Neural crest cell (in vitro differentiated cells): ENCODE measurements at regions not wholly inside any gene's neighbourhood (a gene's known extent, or its start where the extent isn't known, plus 50 kb on each side); places are given as distances from the start of the nearest gene placed in this dataset.
A peak's percentile ranks its signal among the peaks of the same experiment; 100 is the strongest.

Experiments
- DNase-seq: peaks from one replicate; pipeline ENCODE4 v3.0.0; 2021; ENCODE audit warnings: low read depth, mixed read lengths, low spot score
- H3K27ac Mint-ChIP-seq: one replicate; pipeline ENCODE4 v1.8.0; 2021; ENCODE audit warnings: mild to moderate bottlenecking, mixed read lengths; ENCODE audit not compliant: unreplicated experiment
- H3K27me3 Mint-ChIP-seq: 2 replicates; pipeline ENCODE4 v1.8.0; 2021; ENCODE audit warnings: low read depth, mild to moderate bottlenecking, mixed read lengths
- H3K36me3 Mint-ChIP-seq: 2 replicates; pipeline ENCODE4 v1.8.0; 2021; ENCODE audit warnings: low read depth, mild to moderate bottlenecking, mixed read lengths
- H3K4me1 Mint-ChIP-seq: 2 replicates; pipeline ENCODE4 v1.8.0; 2021; ENCODE audit warnings: mixed read lengths
- H3K4me3 Mint-ChIP-seq: one replicate; pipeline ENCODE4 v1.8.0; 2021; ENCODE audit warnings: mild to moderate bottlenecking, mixed read lengths
- H3K9me3 Mint-ChIP-seq: 2 replicates; pipeline ENCODE4 v1.8.0; 2021; ENCODE audit warnings: mixed read lengths
- TF ChIP-seq, protein P1 (sequence below): fragments of 200-600 bp; sonication (generic); conservative IDR thresholded peaks from 2 replicates; pipeline ENCODE4 v1.5.0; 2021; ENCODE audit warnings: antibody characterized with exemption, mild to moderate bottlenecking

DNA sequence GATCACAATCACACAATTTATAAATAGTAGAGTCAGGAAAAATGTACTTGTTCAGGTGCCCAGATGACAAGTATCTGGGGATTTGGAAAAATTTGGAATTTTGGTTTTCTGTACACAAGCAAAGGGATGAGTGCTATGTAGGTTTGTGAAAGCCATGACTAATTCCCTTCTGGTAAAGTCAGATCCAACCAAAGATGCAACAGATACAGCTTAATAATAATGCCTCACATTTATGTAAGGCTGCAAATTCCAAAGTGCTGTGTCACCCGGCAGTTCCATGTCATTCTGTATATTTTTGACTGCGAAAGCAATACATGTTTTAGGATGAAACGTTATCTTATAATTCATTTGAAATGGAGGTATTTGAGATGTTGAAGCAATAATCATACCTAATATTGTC, 102.7 kb upstream of the AGBL1 start:
- no peaks in the 10 kb centered on the region for H3K27me3 Mint-ChIP-seq
- TF ChIP-seq, protein P1, sequence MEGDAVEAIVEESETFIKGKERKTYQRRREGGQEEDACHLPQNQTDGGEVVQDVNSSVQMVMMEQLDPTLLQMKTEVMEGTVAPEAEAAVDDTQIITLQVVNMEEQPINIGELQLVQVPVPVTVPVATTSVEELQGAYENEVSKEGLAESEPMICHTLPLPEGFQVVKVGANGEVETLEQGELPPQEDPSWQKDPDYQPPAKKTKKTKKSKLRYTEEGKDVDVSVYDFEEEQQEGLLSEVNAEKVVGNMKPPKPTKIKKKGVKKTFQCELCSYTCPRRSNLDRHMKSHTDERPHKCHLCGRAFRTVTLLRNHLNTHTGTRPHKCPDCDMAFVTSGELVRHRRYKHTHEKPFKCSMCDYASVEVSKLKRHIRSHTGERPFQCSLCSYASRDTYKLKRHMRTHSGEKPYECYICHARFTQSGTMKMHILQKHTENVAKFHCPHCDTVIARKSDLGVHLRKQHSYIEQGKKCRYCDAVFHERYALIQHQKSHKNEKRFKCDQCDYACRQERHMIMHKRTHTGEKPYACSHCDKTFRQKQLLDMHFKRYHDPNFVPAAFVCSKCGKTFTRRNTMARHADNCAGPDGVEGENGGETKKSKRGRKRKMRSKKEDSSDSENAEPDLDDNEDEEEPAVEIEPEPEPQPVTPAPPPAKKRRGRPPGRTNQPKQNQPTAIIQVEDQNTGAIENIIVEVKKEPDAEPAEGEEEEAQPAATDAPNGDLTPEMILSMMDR: no peak
- peaks cover 18% of the 10 kb centered on the region for H3K4me1 Mint-ChIP-seq
- no peak overlapping the region for H3K4me3 Mint-ChIP-seq
- DNase-seq: no peak
- H3K36me3 Mint-ChIP-seq: no peaks in the 10 kb centered on the region
- H3K27ac Mint-ChIP-seq: no peak overlapping the region
- H3K9me3 Mint-ChIP-seq: peaks cover 6% of the 10 kb centered on the region

DNA sequence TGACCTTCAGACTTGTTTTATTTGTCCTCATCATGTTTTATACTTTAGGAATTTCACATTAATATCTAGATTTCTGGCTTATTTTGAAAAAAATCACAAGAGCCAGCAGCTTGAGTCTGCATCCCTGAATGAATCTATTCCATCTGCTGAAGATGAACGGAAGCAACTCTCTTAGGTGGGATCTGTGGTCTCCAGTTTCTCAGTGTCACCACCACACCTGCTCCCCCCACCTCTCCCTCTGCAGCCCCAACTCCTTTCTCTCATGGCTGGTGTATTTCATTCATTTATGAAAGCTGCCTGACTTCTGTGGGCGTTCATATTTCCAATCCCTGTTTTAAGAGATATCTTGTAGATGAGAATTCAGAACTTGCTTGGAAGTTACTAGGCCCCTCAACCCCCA, 102.1 kb upstream of the AGBL1 start:
- H3K27ac Mint-ChIP-seq: no peak overlapping the region
- H3K4me3 Mint-ChIP-seq: no peak overlapping the region
- H3K27me3 Mint-ChIP-seq: no peaks in the 10 kb centered on the region
- no peak for DNase-seq
- H3K36me3 Mint-ChIP-seq: no peaks in the 10 kb centered on the region
- H3K4me1 Mint-ChIP-seq: peaks cover 18% of the 10 kb centered on the region
- TF ChIP-seq, protein P1: no peak
- H3K9me3 Mint-ChIP-seq: peaks cover 6% of the 10 kb centered on the region

DNA sequence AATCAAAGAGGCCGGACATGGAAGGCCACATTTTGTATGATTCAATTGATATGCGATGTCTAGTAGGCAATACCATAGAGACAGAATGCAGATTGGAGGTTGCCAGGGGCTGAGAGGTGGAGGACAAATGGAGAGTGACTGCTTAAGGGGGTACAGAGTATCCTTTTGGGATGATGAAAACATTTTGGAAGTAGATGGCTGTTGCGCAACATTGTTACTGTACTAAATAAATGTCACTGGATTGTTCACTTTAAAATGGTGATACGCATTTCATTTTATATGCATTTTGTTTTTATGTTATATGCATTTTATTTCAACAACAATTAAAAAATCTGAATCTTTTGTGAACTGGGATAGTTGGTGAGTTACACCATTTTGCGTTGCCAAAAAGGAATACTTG, 99.7 kb upstream of the AGBL1 start:
- no peaks in the 10 kb centered on the region for H3K36me3 Mint-ChIP-seq
- no peak for DNase-seq
- H3K4me3 Mint-ChIP-seq: no peak overlapping the region
- no peak overlapping the region for H3K27ac Mint-ChIP-seq
- no peaks in the 10 kb centered on the region for H3K27me3 Mint-ChIP-seq
- TF ChIP-seq, protein P1: no peak
- H3K9me3 Mint-ChIP-seq: peaks cover 6% of the 10 kb centered on the region
- peaks cover 9% of the 10 kb centered on the region for H3K4me1 Mint-ChIP-seq

DNA sequence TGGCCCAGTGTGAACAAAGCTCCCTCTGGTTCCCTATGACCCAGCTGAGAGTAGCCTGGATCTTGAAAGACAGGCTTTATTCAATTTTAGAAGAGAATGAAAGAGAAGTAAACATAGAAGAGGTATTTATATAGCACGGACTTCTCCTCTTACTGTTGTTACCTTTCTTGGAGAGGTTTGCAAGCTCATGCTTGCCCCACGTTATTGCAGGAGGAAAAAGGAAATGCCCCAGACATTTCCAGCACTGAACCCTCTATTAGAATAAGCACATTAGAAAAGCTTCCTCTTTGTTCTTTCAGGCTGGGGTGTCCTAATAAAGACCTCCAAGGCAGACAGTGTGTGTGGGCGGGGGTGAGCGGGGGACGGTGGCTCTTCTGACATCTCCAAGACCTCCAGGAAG, 98.7 kb upstream of the AGBL1 start:
- Mint-ChIP-seq H3K4me1 (peaks cover 9% of the 10 kb centered on the region), H3K9me3 (peaks cover 6% of the 10 kb centered on the region), H3K27me3 (no peaks in the 10 kb centered on the region), H3K27ac (peak overlapping the region; percentile 64), H3K36me3 (no peaks in the 10 kb centered on the region), H3K4me3 (no peak overlapping the region)
- TF ChIP-seq, protein P1: no peak
- DNase-seq: no peak

DNA sequence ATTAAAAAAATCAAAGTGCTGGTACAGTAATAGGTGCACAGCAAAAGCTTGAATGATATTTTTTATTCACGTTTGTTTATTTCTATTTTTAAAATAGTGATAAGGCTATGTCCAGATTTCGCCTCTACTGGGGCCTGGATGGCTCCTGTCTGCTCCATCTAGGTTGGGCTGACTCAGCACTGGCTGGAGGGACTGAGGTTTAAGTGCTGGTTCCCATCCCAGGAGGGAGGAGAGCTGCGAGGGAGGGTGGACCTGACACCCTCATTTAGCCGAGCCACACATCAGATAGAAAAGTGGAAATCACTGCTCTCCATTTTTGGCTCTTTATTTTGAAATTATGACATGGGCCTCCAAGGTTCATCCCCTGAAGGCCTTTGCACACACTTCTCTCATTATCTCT, 95.4 kb upstream of the AGBL1 start:
- no peak overlapping the region for H3K27ac Mint-ChIP-seq
- TF ChIP-seq, protein P1: no peak
- H3K4me3 Mint-ChIP-seq: no peak overlapping the region
- no peak for DNase-seq
- no peaks in the 10 kb centered on the region for H3K27me3 Mint-ChIP-seq
- H3K4me1 Mint-ChIP-seq: peaks cover 9% of the 10 kb centered on the region
- H3K36me3 Mint-ChIP-seq: no peaks in the 10 kb centered on the region
- H3K9me3 Mint-ChIP-seq: peaks cover 6% of the 10 kb centered on the region

DNA sequence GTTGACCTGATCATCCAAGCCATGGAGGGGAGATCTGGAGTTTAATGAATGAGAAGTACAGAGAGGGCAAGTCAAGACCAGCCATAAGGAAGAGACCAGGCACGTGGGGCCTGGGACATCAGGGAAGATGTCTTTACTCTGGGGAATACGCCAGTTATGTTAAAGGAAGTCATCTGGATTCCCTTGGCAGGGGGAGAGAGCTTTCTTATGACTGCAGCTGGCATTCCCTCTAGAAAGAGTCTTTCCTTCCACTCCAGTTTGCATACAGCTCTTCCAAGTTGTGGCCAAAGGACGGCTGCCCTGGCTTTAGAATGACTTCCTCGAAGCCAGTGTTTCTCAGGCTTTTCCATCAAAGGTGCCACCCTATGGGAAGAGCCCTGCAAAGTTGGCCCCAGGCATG, 93.6 kb upstream of the AGBL1 start:
- H3K4me3 Mint-ChIP-seq: no peak overlapping the region
- H3K27ac Mint-ChIP-seq: no peak overlapping the region
- H3K27me3 Mint-ChIP-seq: no peaks in the 10 kb centered on the region
- no peak for DNase-seq
- H3K9me3 Mint-ChIP-seq: no peaks in the 10 kb centered on the region
- H3K36me3 Mint-ChIP-seq: no peaks in the 10 kb centered on the region
- no peaks in the 10 kb centered on the region for H3K4me1 Mint-ChIP-seq
- TF ChIP-seq, protein P1: no peak
